Retina (tissue), 1 donor: ENCODE measurements at regions not wholly inside any gene's neighbourhood (a gene's known extent, or its start where the extent isn't known, plus 50 kb on each side); places are given as distances from the start of the nearest gene placed in this dataset.
"Not testable (repeated sequence)": the region's sequence is repeated elsewhere in the genome, so short reads cannot be mapped to it uniquely, and the experiment has no call there.

Source experiments
- DNase-seq: peaks from one replicate; pipeline ENCODE4 v3.0.0-alpha.2; 2016

- DNase-seq, result no peak
These were observed 1292.0 kb downstream of the XPNPEP1 start for GRCh38 chr10:108631332-108631731.

DNA sequence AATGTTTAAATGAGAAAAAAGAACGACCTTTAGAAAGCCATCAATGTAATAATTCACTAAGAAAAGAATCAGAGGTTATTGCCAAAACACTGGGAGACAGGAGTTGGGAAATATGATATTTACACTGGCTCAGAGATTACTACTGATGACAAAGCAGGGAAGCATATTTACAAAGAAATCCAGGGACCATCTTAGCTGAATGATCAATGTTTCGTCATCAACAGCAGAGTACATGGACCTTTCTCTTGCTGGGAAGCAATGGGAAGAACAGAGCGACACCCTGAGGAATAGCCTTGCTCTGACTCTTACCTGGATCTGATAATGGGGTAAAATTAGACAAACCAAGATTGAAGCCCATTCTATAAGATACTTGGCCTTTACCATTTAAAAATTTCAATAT, 1293.5 kb downstream of the XPNPEP1 start:
- DNase-seq, result no peak

GRCh38 chr10:108624052-108624451, 1299.3 kb downstream of the XPNPEP1 start:
- no peak for DNase-seq

GRCh38 chr10:108620821-108621534, 1302.3 kb downstream of the XPNPEP1 start:
- DNase-seq, result no peak

GRCh38 chr10:108616559-108617285, 1306.6 kb downstream of the XPNPEP1 start:
- DNase-seq, result no peak

DNA sequence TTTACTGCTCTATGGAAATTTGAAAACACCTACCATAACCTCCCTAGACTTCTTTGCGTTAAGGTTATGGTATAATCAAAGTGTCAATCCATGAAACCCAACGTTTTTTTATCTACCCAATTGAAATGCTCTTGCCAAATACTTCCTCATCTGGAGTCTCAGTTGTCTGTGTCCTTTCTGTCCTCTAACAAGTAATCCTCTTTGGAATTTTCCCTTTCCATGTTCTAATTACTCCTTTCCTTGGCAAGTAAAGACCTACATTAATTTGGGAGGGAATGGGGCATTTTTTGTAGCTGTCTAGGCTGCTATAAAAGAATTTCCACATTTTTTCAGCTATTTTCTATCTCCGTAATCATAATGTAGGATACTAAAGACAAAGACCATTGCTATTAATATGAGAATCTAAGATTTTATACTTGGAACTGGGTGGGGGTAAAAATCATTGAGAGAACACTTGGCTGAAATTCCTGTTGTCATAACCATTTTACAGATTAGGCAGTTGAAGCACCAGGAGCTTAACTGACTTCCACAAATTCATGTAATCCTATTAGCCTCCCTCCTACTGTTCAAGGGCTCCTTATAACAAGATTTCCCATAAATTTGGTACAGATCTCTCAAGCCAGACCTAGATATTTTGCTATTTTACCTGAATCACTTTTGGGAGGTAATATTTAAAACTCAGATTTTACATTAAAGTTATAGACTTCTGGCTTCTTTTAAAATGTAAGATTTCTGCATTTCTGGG, 1307.6 kb downstream of the XPNPEP1 start:
- DNase-seq, result no peak

DNA sequence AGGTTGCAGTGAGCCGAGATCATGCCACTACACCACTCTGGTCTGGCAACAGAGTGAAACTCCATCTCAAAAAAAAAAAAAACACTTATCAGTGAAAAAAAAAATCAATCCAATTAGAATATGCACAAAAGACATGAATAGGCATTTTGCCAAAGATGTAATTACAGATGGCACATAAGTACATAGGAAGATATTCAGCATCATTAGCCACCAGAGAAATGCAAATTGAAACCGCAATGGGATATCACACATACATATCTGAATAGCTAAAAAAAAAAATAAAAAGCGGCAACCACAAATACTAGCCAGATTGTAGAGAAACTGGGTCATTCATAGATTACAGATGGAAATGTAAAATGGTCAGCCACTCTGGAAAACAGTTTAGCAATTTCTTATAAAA, 1310.8 kb downstream of the XPNPEP1 start:
- no peak for DNase-seq

DNA sequence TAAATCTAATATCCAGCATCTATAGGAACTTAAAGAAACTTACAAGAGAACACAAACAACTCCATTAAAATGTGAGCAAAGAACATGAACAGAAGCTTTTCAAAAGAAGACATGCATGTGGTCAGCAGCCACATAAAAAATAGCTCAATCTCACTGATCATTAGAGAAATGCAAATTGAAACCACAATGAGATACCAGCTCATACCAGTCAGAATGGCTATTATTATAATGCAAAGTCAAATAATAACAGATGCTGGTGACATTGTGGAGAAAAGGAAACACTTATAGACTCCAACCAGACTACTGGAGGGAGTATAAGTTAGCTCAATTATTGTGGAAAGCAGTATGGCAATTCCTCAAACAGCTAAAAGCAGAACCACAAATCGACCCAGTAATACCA, 1314.5 kb downstream of the XPNPEP1 start:
- no peak for DNase-seq

DNA sequence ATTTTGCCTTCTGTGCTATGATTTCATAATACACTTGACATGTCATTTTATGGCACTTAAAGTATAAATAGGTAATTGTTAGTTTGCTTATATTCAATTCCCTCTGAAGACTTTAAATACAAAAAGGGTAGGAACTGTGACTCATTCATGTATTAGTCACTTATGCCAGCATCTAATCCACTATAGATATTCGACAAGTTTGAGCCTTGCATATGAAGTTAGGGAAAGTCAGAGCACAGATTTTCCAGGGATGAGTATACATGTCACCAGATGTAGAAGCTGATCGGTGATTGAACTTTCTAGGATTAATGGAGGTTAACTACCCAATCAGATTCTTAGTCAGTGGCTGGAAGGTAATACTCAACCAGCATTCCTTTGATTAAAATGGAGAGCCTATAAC, 1321.5 kb downstream of the XPNPEP1 start:
- DNase-seq, result no peak

GRCh38 chr10:108600511-108600910, 1322.8 kb downstream of the XPNPEP1 start:
- not testable (repeated sequence) for DNase-seq

DNA sequence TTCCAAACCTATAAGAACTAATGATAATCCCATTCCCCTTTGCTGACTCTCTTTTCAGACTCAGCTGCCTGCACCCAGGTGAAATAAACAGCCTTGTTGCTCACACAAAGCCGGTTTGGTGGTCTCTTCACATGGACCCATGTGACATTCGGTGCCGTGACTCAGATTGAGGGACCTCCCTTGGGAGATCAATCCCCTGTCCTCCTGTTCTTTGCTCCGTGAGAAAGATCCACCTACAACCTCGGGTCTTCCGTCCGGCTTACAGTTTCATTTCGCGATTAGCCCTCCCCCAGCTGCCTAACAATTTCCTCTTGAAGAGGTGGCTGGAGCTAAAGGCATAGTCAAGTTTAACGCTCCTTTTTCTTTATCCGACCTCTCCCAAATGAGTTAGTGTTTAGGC, 1324.0 kb downstream of the XPNPEP1 start:
- not testable (repeated sequence) for DNase-seq

GRCh38 chr10:108598831-108599230, 1324.5 kb downstream of the XPNPEP1 start:
- DNase-seq, result no peak

DNA sequence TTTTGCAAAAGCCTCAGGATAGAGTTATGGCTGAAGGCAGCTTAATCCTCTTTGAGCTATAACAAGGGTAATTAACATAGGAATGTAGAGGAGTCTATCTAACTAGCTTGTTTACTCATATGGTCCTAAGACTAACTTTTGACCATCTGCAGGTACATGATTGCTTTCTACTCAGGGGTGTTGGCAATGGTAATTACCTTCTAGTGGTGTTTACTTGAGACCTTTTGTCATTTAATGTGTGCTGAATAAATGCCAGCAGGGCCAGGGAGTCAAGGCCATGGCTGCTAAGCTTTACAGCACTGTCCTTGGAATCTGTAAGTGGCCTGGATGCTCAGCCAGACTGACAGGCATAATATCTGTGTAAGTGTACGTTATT, 1325.0 kb downstream of the XPNPEP1 start:
- no peak for DNase-seq

GRCh38 chr10:108597657-108598319, 1325.5 kb downstream of the XPNPEP1 start:
- no peak for DNase-seq

GRCh38 chr10:108597031-108597430, 1326.3 kb downstream of the XPNPEP1 start:
- no peak for DNase-seq

DNA sequence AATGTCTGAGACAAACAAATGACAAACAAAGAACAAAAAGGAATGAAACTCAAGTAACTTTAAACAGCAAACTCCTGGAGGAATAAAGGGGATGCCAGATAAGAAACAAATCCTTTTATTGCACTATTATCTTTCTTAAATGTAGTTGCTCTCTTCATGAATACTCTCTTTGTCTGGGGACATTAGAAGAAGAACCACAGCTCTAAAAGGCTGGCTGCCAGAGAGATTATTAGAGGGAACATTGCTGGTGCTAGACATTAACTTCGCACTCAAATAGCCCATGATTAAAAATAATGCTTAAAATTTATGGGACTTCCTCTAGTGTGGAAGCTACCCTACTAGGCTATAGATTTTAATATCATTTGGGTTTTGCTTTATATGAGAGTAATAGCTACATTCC, 1330.4 kb downstream of the XPNPEP1 start:
- no peak for DNase-seq

GRCh38 chr10:108591417-108591816, 1331.9 kb downstream of the XPNPEP1 start:
- DNase-seq, result no peak

- DNase-seq, result no peak
These were observed 1336.9 kb downstream of the XPNPEP1 start for GRCh38 chr10:108586424-108586823.

GRCh38 chr10:108583877-108584276, 1339.4 kb downstream of the XPNPEP1 start:
- no peak for DNase-seq

DNA sequence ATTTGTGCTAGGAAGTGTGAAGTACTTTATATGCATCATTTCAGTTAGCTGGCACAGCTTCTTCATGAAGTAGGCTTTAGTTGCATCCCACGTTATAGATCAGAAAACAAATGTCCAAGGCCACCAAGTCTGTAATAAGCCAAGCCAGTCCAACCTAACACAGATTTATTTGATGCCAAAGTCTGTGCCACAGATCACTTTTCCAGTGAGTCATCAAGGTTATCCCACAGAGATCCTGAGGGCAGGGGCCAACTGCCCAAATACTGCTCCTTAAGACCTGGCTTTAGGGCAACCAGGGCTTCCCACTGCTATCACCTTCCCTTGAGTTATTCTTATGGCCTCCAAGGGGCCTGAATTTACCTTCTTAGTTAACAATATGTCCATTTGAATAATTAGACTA, 1340.4 kb downstream of the XPNPEP1 start:
- no peak for DNase-seq

DNA sequence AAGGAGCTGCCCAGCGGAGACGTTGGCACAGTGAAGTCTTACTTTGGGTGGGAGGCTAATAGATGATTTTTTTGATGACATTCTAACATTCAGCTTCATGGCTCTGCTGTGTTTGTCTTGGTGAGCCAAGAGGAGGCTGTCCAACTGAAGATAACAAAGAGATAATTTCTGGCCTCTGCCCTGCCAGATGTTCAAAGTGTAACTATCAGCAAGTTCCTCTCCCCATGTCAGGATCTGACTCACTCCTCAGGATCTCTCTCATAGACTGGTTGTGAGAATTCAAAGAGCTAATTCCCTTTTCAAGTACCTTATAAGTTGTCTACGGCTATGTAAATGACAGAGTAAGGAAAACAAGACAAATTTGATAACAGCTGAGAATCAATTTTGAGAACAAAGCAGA, 1340.9 kb downstream of the XPNPEP1 start:
- DNase-seq, result no peak

GRCh38 chr10:108578258-108578657, 1345.1 kb downstream of the XPNPEP1 start:
- DNase-seq, result no peak

DNA sequence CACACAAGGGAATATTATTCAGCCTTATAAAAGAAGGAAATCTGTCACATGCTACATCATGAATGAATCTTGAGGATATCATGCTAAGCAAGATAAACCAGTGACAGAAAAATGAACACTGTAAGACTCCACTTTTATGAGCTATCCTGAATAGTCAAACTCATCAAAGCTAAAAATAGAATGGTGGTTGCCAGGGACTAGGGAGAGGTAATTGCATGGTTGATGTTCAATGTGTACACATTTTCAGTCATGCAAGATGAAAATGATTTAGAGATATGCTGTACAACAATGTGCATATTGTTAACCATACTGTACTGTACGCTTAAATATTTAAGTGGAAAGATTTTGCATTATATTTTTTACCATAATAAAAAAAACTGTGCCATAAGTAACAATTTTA, 1349.1 kb downstream of the XPNPEP1 start:
- DNase-seq, result no peak
